8988T (cell line): ENCODE measurements at regions not wholly inside any gene's neighbourhood (a gene's known extent, or its start where the extent isn't known, plus 50 kb on each side); places are given as distances from the start of the nearest gene placed in this dataset.

ENCODE experiments used
- DNase-seq: peaks from one replicate; pipeline ENCODE4 v3.0.0; 2011

DNA sequence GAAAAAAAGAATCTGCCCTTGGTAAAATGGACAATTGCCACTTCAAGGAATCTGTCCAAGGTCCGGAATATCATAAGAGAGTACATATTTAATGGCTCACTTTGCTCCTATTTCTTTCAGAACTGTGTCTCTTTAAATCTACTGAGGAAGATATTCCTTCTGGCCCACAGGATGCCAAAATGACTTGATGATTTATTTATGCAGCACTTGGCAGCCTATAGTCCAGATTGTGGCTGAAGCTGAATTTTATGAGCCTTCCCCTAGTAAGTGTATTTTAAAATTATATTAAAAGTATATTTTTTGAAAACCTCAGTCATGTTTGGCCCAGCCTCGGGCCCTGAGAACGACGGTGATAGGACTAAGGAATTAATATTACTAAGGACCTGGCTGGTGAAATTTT is 465.1 kb upstream of the HNRNPA3 start:
- DNase-seq, result no peak

DNA sequence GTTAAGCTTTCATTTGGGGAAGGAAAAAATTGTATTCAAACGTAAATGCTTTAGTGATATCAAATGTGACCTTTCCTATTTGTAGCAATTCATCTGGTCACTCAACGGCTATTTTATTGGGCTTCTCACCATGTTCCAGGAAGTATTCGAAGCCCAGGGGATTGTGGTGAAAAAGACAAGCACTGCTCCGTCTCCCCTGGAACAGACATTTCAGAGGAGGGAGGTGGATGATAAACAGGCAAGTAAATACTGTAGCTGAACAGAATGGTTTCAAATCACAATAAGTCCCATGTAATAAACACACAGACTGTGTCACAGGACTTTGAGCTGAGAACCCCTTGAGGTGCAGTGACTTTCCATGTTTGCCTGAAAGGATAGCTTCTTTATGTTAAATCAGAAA is 464.7 kb upstream of the HNRNPA3 start:
- DNase-seq, result no peak

DNA sequence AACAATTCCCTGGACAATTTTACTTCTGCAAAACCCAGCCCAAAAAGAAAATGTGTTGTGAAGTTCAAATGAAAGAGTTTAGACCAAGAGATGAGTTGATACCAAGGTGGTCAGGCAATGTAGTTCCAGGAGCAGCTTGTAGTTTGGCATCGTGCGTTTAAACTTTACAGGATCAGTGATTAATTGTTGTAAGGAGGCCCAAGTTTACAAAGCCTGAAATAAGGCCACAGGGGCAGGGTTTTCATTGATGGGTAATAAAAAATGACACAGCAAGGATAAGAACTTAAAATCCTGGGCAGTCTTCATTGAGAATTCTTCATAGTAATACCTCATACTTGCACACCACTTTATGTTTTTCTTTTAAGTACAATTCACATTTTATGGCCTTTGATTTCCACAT is 463.9 kb upstream of the HNRNPA3 start:
- DNase-seq, result no peak

DNA sequence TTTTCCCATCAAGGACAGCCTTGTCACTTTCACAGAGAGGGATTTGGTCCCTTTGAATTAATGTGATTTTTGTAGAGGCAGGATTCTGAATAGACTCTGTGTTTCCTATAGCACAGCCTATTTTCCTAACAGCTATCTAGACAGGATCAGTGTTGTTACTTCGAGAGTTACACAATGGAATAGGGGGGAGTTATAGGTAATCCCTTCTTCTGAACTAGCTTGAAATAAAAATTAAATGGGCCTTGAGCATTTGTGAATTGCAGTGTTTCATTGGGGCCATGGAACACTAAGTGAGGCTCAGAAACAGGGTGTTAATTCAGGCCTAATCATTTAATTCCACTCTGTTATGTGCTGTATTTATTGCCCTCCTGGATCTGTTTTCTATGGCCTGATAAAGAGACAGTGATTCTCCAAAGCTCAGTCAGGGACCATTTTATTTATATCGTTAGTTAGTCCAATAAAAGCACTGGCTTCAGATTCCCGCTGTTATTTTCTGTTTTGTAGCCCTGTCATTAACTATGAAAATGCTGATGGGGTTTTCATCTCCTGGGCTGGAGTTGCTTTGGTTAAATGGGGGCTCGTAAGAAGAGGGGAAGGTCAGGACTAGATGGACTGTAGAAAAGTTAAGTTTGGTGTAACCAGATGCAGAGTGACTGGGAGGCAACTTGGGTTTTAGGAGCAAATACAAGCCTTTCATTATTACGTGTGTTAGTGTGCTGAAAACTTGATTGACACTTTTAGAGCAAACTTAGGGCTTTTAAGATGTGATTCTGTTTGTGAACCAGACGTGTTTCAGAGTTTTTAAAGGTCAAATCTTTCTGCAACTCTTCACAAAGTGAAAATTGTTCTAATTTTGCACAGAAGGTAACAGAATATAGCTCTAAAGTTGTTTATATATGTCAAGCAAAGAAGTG is 461.0 kb upstream of the HNRNPA3 start:
- no peak for DNase-seq

DNA sequence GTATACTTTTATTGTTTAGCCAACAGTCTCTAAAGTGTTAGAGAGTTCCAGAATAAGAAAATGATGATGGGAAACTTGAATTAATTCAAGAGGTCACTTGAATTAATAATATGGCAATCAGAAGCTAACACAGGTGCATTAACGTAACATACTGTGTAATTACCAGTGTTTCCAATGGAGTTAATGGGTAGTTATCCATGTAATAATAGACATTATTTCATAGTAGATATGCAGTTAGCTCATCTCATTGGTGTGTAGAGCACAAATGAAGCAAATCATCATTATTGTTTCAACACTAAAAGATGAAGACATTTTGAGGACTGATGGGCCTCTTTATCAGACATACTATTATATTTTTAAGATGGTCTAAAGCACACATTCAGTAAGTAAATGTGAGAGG is 460.3 kb upstream of the HNRNPA3 start:
- DNase-seq, result no peak

DNA sequence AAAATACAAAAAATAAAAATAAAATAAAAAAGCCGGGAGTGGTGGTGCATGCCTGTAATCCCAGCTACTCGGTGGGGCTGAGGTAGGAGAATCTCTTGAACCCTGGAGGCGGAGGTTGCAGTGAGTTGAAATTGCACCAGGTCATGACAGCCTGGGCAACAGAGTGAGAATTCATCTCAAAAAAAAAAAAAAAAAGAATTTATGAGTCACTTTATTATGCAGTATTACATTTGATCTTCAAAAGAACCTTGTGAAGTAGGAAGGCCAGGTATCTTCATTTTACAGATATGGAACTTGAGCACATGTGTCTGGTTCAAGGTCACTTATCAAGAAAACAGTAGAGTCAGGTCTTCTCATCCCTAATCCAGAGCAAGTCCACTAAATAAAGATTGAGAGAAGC is 459.4 kb upstream of the HNRNPA3 start:
- no peak for DNase-seq

DNA sequence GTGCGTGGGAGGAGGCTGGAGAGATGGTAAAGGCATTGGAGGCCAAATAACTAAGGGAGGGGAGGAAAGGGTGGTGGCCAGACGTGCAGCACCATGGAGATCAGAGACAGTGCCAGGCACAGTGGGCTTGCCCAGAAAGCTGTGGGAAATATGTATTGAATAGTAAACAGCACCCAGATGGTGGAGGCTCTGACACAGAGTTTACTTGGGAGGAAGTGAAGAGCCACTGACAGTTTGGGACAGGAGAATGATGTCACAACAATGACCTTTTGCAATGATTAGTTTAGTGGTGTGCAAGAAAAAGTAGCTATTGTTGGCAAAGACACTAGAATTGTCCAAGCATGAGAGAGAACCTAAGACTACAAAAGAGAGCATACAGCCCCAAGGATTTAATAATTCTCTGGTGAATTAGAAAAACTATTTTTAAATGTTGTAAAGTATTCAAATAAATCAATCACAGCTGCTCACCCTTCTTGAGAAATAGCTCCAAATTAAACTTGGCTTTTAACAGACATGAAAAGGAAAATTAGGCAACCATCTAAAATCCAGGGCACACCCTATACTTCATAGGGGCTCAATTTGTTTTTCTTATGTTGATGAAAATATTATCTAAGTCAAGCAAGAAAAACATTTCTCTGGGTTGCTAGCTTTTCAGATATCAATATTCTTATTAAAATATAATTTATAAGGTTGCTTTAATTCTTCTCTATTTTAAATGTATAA is 458.7 kb upstream of the HNRNPA3 start:
- no peak for DNase-seq

DNA sequence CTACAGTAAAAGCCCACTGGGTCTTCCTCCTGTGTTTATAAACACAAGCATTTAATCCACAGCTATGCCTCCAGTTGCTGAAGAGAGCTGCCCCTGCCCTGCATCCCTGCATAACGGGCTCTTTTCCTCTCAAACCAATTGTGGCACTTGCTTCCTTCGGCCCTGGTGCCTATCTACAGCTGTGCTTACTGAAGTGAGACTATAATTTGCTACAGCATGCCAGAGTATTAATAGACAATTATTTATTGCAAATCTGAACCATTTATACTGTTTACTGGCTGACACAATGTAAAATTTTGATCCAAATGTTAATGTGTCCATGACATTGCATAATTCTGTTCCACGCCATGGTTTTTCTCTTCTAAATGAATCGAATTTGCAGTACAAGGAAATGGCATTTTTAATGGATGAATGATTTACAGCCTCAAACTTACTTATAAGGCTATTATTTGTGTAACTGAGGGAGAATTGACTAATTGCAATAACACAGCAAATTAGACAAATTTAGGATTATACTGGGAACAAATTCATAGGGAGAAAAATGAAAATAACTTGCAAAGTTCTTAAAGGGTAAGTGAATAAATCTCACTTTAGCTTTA is 457.0 kb upstream of the HNRNPA3 start:
- DNase-seq, result no peak

DNA sequence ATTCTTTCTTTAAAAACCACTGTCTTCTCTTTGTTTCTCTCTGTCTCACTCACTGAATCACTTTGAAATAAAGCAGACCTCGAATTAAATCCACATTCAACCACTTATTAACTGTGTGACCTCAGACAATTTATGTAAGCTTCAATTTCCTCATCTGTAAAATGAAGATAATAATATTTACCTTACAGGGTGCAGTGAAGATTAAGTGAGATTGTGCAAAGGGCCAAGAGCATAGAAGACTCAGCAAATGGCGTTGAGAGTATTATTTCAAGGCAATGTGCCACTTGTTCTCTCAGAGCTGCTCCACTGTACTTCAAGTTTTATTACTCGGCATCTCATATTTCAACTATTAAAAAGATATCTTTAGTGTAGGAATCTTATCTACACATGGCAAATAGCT is 454.2 kb upstream of the HNRNPA3 start:
- DNase-seq, result no peak

DNA sequence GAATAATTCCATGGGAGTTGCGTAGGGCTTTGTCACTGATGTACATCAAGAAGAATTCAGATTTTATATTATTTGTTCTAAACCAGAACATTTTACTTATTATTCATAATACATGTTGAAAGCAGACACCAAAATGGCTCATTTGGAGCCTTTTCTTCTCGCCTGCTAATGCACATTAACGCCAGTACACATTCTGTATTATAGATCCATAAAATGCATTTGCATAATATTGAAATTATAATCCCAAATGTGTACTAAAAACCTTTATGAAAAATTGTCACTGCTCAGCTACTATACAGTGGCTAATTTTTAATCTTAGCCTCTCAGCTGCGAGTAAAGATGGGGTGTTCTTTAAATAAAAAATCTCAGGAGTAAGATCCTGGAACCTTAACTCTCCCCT is 452.2 kb upstream of the HNRNPA3 start:
- no peak for DNase-seq

DNA sequence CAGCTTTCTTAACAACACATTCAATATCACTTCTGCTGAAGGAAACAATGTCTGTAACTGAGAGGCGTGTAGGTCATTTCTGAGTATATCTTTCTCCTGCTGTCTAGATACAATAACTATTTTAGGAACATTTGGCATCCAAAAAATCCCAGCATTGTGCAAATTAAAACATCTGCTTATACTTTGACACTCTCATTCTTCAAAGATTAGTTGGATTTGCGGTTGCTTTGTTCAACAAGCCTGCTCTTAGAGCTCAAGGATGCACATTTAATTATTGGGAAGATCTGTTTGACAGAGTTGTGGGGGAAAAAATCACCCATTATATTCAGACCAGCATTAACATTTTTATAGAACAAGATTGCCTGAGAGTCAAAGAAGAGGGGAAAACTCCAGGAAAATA is 449.5 kb upstream of the HNRNPA3 start:
- DNase-seq, result no peak

DNA sequence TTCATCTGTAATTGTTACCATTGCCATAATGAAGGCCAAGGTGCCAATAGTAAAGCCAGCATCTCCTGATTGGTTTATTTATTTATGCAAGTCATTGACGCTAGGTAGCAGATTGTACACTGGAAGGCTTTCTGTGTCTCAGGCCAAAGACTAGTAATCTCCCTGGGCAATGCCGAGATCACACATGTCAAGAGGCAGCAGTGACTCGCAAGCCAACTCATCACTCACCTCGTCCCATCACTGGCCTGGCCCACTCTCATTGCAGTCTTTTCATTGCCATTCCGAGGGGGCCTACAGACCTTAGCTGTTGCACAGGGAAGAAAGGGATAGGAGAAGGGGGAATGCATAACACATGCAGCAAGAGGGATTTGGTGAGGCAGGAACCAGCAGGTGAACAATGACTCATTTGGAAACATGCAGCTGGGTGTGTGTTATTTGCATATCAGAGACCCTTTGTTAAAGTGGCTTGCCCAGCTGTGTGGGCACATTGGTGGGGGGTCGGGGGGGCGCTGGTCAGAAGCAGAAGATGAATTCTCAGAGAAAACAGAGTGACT is 448.7 kb upstream of the HNRNPA3 start:
- DNase-seq, result no peak

DNA sequence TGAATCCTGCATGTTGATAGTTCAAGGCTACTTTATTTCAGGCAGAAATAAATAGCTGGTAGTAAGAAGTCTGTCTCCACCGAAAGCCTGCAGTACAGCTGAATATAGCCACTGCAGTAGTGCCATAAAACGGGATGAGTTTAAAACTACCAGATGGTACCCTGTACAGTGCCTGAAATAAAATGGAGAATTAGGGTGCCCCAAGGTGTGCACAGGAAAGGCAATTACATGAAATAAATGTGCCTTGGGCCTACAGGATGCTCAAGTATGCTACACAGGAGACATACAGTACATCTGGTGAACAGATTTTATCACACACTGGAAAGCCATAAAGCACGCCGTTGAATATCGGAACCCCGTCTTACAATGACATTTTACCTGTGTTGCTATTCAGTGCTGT is 447.7 kb upstream of the HNRNPA3 start:
- DNase-seq, result no peak

DNA sequence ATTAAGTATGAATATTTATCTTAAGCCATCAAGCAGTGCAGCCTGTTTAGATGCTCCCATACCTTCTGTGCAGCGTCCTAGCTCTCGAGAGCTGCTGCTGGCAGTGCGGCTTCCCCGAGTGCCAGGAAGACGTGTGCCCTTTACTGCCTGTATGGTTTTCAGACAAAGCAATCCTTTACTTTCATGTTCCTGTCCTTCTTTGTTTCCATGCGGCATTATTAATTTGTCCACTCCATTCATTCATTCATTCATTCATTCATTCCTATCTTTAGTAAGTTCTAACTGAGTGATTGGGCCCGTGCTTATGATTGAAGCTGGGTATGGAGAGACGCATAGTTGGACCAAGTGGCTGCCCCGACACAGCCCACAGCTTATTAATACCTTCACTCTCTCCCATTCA is 446.6 kb upstream of the HNRNPA3 start:
- DNase-seq, result no peak

DNA sequence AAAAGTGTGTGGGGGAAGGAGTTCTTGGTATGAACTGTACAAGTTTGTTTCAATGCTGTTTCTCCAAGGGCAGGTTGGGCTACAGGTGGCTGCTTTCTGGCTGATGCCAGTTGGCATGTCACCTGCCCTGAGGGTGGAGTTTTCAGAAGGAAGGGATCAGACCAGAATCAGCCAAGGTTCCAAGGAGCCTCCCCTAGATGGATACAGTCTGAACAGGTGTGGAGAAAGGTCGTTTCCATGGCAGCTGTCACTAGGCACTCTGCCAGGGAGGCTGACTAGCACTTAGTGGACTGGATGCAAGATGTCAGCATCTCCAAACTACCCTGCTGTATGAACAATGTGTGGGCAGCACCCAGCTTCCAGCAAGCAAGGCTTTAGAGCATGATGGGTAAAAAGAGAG is 444.4 kb upstream of the HNRNPA3 start:
- DNase-seq, result no peak

DNA sequence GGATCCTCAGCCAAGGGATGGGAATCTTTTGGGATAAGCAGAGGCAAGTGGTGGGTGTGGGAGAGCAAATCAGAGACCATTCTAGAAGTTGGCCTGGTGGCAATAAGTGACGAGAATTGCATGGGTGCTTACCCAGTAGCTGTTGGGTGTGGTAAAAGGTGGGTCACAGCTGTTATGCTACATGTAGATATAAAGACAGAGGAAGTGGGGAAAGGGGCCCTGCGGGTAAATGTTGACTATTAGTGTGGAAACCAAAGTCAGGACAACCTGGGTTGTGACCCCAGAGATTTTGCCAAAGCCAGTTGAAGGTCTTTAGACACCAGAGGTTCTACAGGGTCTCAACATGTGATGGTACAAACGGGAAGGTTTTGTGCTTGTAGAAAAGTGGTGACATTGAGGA is 443.6 kb upstream of the HNRNPA3 start:
- DNase-seq, result no peak

DNA sequence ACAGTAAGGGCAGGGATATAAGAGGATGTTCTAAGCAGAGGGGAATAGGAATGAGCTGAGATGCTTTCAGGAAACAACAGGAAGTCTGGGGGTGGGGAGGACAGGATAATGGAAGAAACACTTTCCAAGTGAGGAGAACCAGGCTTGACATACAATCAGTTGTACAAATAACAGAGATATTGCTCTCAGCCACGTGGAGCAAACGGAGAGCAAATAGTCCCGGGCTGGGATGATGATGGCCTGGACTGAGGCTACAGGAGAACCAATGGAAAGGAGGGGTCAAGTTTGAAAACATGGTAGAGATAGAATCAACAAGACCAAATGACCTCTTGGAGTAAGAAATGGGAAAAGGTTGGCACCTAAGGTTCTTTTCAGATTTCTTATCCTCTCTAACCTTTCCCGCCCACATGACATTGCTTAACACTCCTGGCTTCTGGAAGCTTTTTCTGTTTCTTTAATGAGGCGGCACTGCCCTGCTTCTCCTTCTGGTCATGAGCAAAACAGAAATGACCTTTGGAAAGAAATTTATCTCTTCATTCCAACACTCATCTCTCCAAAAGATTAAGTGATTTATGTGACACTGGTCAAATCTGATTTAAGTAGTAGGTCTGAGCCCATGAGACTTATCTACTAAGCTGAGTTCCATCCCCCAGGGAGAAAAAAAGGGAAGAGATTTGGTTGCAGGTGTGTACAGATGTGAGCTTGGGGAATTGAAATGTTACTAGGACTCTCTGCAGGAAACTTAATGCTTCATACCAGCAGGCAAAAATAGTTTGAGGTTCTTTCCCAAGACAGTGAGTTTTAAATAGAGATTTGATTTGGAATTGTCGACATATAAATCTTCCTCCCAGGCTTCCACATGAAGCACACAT is 442.9 kb upstream of the HNRNPA3 start:
- no peak for DNase-seq

DNA sequence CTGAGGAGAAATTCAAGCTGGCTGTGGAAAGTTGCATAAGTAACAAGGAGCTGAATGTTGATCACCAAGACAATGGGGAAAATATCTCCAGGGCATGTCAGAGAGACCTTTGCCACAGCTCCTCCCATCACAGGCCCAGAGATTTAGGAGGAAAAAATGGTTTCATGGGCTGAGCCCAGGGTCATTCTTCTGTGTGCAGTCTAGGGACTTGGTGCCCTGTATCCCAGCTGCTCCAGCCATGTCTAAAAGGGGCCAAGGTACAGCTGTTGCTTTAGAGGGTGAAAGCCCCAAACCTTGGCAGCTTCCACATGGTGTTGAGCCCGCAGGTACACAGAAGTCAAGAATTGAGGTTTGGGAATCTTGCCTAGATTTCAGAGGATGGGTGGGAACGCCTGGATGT is 439.8 kb upstream of the HNRNPA3 start:
- no peak for DNase-seq

DNA sequence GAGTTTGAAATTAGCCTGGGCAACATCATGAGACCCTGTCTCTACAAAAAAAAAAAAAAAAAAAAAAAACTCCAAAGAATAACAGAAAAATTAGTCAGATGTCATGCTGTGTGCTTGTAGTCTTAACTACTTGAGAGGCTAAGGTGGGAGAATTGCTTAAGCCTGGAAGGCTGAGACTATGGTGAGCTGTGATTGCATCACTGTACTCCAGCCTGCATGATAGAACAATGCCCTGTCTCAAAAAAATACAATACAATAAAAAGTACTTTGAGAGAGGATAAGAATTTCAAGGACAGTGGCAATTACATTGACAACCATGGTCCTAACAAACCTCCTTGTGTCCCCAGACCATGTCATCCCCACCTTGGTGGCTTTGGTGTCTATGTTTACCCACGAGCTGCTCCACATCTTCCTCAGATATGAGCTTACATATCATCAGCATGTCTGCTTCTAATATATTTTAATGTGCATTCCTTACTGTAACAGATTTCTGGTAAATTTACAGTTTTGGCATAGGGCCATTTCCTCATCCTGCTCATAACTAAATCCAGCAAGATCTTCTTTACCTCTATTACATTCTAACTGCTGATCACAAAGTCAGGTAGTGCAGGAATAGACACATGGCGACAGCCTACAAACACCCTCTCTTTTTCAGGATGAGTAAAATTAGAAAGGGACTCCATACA is 437.7 kb upstream of the HNRNPA3 start:
- no peak for DNase-seq

DNA sequence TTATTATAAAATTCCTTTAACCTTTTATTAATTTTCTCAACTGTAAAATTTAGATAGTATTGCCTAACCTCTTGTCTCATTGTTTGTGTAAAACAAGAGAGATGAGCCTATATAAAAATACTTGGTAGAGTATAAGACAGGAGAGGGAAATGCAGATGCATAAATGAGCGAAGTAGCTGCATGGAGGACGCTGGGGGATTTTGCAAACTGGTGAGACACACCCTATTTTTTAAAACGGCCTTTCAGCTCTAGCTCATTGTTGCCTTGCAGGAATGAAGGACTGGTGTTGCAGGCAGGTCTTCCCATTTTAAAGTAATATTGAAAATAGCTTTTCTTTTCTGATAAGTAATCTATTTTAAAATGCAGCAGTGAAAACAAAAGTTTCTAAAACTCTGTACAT is 435.3 kb upstream of the HNRNPA3 start:
- DNase-seq, result no peak

DNA sequence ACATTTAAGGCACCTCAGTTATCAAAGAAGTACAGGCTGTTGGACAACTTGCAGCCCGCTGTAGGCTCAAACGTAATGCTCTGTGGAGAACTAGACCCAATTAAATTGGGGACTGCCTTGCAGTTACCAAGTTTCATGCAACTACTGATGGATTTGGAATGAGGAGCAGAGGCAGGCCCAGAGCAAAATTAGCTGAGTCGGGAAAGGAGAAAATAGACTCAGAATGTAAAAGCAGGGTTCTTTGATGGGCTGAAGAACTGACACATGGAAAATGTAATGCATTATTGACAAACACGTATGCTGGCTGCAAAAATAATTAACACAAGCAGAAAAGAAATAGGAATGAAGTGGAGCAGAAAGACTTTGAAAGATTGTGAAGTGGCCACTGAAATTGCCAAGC is 432.7 kb upstream of the HNRNPA3 start:
- no peak for DNase-seq

DNA sequence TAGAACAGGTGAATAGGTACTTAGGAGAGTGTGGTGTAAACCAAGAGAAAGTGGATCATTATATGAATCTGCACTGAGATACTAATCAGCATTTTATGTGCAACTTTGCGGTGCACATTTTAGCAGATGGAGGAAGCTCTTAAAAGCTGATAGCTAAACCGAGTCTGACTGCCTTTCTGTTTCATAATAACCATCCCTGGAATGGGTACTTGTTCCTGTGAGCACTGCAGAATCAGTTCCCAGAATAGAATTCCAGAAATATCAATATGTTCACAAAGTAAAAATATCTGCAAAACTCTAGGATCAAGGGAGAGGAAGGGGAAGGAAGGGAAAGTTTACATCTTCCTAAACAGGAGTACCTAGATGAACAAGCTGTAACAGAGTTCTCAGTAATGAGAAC is 432.2 kb upstream of the HNRNPA3 start:
- no peak for DNase-seq
